Esophagus squamous epithelium (tissue), 5 donors: ENCODE measurements at regions not wholly inside any gene's neighbourhood (a gene's known extent, or its start where the extent isn't known, plus 50 kb on each side); places are given as distances from the start of the nearest gene placed in this dataset.

Source experiments
- DNase-seq: peaks from one replicate; lab custom pipeline; 2025; lab: John Stamatoyannopoulos, UW
- H3K27ac ChIP-seq, 4 donors: fragments of 200-600 bp; sonication (generic); one replicate each; pipeline ENCODE4 v1.5.1; 2016 to 2019; ENCODE audit warnings: mild to moderate bottlenecking in 1 of 4
- H3K27me3 ChIP-seq, 4 donors: fragments of 200-600 bp; sonication (generic); 1 replicate in 3 of 4; 2 replicates in 1 of 4; pipeline versions ENCODE4 v1.5.1 to v1.6.0; 2017 to 2021; ENCODE audit warnings: antibody characterized with exemption in 1 of 4
- H3K36me3 ChIP-seq, 3 donors: fragments of 200-600 bp; sonication (generic); one replicate each; pipeline ENCODE4 v1.5.1; 2016 to 2019
- H3K4me1 ChIP-seq, 3 donors: fragments of 200-600 bp; sonication (generic); one replicate each; pipeline ENCODE4 v1.5.1; 2017 to 2019
- H3K4me3 ChIP-seq, 4 donors: fragments of 200-600 bp; sonication (generic); 1 replicate in 3 of 4; 2 replicates in 1 of 4; pipeline ENCODE4 v1.5.1; 2016 to 2019; ENCODE audit warnings: mild to moderate bottlenecking in 2 of 4, moderate library complexity in 1 of 4
- H3K9me3 ChIP-seq, 3 donors: fragments of 200-600 bp; sonication (generic); one replicate each; pipeline ENCODE4 v1.5.1; 2016 to 2019
- POLR2A ChIP-seq, 4 donors: fragments of 450-650 bp; IDR thresholded peaks; one replicate each; pipeline ENCODE4 v1.6.1; 2017; ENCODE audit warnings: antibody characterized with exemption in 4 of 4, mild to moderate bottlenecking in 4 of 4, moderate library complexity in 3 of 4
- WGBS, 2 donors: methylation state at CpG; one replicate each; pipeline ENCODE4 v1.1.5; 2018; 5-methylcytosine and 5-hydroxymethylcytosine counted together
- intact Hi-C: fragments of 100-400 bp; cut with DNase I; formaldehyde crosslinking; loops from one replicate; pipeline ENCODE4 v1.15.0; 2022
- TF ChIP-seq, protein P1 (sequence below), 6 experiments: fragments of 450-650 bp in 4 of 6; fragments of 200-600 bp in 2 of 6; sonication (generic) in 2 of 6; IDR thresholded peaks; one replicate each; pipeline ENCODE4 v1.5.1; 2016 to 2019; ENCODE audit warnings: antibody characterized with exemption in 6 of 6, mild to moderate bottlenecking in 4 of 6, moderate library complexity in 4 of 6
- donor health status: DM: yes; HTN: yes; CAD: no.

DNA sequence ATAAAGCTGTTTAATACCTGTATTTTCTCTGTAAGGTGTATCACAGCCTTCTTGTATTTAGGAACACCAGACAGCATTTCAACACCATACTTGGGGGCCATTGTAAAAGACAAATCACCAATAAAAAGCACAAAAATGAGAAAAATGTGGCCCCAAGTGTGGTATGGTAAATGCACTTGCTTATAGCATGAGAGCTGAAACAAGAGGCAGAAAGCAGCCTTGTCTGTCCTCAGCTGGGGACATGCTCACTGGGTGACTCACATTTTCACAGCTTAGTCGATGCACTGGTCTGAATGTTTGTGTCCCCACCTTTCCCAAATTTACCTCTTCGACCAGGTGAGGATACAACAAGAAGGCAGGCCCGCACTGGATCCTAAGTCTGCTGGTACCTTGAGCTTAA is 639.7 kb upstream of the AGA start:
- TF ChIP-seq POLR2A (IDR thresholded peaks at IDR 0.05) = no peak
- TF ChIP-seq, protein P1, sequence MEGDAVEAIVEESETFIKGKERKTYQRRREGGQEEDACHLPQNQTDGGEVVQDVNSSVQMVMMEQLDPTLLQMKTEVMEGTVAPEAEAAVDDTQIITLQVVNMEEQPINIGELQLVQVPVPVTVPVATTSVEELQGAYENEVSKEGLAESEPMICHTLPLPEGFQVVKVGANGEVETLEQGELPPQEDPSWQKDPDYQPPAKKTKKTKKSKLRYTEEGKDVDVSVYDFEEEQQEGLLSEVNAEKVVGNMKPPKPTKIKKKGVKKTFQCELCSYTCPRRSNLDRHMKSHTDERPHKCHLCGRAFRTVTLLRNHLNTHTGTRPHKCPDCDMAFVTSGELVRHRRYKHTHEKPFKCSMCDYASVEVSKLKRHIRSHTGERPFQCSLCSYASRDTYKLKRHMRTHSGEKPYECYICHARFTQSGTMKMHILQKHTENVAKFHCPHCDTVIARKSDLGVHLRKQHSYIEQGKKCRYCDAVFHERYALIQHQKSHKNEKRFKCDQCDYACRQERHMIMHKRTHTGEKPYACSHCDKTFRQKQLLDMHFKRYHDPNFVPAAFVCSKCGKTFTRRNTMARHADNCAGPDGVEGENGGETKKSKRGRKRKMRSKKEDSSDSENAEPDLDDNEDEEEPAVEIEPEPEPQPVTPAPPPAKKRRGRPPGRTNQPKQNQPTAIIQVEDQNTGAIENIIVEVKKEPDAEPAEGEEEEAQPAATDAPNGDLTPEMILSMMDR (IDR thresholded peaks at IDR 0.05) = no peak
- no peak overlapping the region for H3K27ac ChIP-seq
- no peaks in the 10 kb centered on the region for H3K4me1 ChIP-seq
- no peaks in the 10 kb centered on the region for H3K36me3 ChIP-seq
- WGBS, 2 donors = 60 to 62% methylated on average over 3 of the region's 3 CpGs
- H3K27me3 ChIP-seq = no peaks in the 10 kb centered on the region
- intact Hi-C loops = no loop called here
- DNase-seq = no peak
- no peaks in the 10 kb centered on the region for H3K9me3 ChIP-seq
- no peak overlapping the region for H3K4me3 ChIP-seq

DNA sequence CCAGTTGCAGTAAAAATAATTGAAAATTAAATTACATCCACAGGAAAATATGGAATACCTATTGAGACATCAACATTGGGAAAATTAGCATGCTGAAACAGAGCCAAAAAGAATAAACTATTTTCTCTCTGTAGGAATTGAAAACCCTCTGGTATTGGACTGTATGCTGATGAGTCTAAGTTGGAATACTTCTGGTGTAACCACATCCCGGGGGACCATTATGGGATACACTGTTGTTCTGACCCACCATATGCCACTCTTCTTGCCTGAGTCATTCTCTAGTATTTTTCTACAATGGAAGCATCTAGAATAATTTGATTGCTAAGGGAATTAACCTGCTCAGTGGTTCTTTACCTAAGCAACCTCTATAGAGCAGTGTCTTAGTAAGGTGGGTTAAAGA is 640.7 kb upstream of the AGA start:
- DNase-seq = no peak
- 88 to 100% methylated on average over 1 of the region's 1 CpG for WGBS, 2 donors
- Histone ChIP-seq H3K27ac (no peak overlapping the region), H3K4me3 (no peak overlapping the region), H3K9me3 (no peaks in the 10 kb centered on the region), H3K27me3 (no peaks in the 10 kb centered on the region), H3K36me3 (no peaks in the 10 kb centered on the region), H3K4me1 (no peaks in the 10 kb centered on the region)
- no peak for TF ChIP-seq POLR2A (IDR thresholded peaks at IDR 0.05)
- TF ChIP-seq, protein P1 (IDR thresholded peaks at IDR 0.05) = no peak
- intact Hi-C loops = no loop called here

DNA sequence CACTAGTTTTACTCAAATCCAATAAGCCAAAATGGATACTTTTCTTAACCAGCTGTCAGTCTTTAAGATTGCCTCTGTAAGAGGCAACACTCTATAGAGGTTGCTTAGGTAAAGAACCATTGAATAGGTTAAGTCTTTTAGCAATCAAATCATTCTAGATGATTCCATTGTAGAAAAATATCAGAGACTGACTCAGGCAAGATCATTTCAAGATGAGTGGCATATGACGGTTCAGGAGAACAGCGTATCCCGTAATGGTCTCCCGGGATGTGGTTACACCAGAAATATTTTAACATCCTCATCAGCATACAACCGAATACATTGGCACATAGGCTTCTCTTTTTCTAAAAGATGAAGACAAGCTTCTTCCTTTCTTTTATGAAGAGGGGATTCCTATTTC is 641.7 kb upstream of the AGA start:
- WGBS, 2 donors = 89 to 95% methylated on average over 5 of the region's 5 CpGs
- no peak for DNase-seq
- no peak overlapping the region for H3K27ac ChIP-seq
- no peaks in the 10 kb centered on the region for H3K9me3 ChIP-seq
- no peaks in the 10 kb centered on the region for H3K27me3 ChIP-seq
- no peaks in the 10 kb centered on the region for H3K36me3 ChIP-seq
- no peak for TF ChIP-seq POLR2A (IDR thresholded peaks at IDR 0.05)
- TF ChIP-seq, protein P1 (IDR thresholded peaks at IDR 0.05) = no peak
- intact Hi-C loops = no loop called here
- no peaks in the 10 kb centered on the region for H3K4me1 ChIP-seq
- H3K4me3 ChIP-seq = no peak overlapping the region

DNA sequence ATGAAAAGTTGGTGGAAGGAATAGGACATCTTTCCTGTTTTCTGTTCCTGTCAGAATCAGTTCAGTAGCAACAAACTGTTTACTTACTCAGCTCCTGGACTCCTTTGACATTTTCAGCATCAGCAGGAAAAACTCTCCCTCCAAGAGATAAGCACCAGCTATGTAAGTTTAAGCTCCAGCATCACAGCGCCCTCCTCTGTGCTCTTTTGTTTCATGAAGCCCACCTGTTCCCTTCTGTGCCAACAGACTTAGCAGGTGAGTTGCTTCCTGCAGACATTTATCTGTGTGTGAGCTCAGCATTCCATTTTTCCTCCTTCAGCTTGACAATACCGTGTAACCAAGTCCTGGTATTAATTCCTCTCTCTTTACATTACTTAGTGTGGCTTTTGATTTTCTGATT is 644.1 kb upstream of the AGA start:
- DNase-seq = no peak
- TF ChIP-seq, protein P1 (IDR thresholded peaks at IDR 0.05) = no peak
- TF ChIP-seq POLR2A (IDR thresholded peaks at IDR 0.05) = no peak
- intact Hi-C loops = no loop called here
- Histone ChIP-seq H3K27ac (no peak overlapping the region), H3K4me3 (no peak overlapping the region), H3K4me1 (no peaks in the 10 kb centered on the region), H3K27me3 (no peaks in the 10 kb centered on the region), H3K9me3 (peaks cover 0 to 4% (median 0%) of the 10 kb centered on the region in 3 donors), H3K36me3 (no peaks in the 10 kb centered on the region)
- WGBS, 2 donors = 13 to 20% methylated on average over 2 of the region's 2 CpGs

DNA sequence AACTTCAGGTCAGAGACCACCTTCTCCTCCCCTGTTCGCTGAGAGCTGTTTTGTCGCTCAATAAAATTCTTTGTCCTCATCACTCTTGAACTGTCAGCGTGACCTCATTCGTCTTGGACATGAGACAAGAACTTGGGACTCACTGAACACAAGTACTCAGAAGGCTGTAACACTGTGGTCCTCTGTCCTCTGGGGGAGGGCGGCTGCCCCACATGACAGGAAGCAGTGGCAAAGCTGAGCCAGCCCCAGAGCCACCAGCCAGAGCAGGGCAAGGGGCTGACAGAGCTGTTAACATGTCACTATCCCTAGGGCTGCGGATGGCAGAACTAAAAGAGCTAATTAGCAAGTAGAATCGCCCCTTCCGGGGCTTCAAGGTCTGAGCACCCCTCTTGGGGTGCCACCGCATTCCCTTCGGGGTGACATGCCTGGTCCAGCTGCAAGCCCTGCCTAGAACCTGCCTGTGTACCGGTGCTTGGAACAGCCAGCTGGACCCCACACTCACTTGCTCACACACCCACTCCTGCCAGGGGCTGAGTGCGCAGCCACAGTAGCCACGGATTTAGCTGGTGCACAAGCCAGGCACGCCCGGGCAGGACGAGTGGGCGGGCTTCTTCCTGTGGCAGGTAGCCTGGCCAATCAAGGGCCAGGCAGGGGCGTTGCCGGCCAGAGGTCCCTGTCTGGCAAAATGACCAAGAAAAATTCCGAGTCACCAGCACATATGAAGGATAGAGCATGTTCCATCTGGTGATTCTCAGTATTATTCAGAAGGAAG is 648.6 kb upstream of the AGA start:
- no peak for DNase-seq
- Histone ChIP-seq H3K36me3 (no peaks in the 10 kb centered on the region), H3K27me3 (no peaks in the 10 kb centered on the region), H3K9me3 (peaks cover 0 to 4% (median 0%) of the 10 kb centered on the region in 3 donors), H3K4me3 (no peak overlapping the region), H3K27ac (no peak overlapping the region), H3K4me1 (no peaks in the 10 kb centered on the region)
- TF ChIP-seq, protein P1 (IDR thresholded peaks at IDR 0.05) = no peak
- no peak for TF ChIP-seq POLR2A (IDR thresholded peaks at IDR 0.05)
- intact Hi-C loops = no loop called here
- WGBS, 2 donors = 79 to 83% methylated on average over 12 to 17 of the region's 20 CpGs
